GM12878 (cell line): ENCODE measurements at regions not wholly inside any gene's neighbourhood (a gene's known extent, or its start where the extent isn't known, plus 50 kb on each side); places are given as distances from the start of the nearest gene placed in this dataset.

Experiments
- CREM ChIP-seq: IDR thresholded peaks from 2 replicates; pipeline ENCODE4 v1.6.1; 2014; ENCODE audit warnings: antibody characterized with exemption, low read depth
- CTCF ChIP-seq, 3 experiments: IDR thresholded peaks in 2 of 3; conservative IDR thresholded peaks in 1 of 3; 2 replicates each; pipeline ENCODE4 v1.5.1; 2011; ENCODE audit warnings: low read depth in 3 of 3, low read length in 3 of 3, mild to moderate bottlenecking in 3 of 3, control low read depth in 2 of 3, moderate library complexity in 2 of 3, inconsistent platforms in 1 of 3, mixed read lengths in 1 of 3; ENCODE audit not compliant: control insufficient read depth in 2 of 3, insufficient read depth in 1 of 3; ENCODE audit errors: extremely low read depth in 1 of 3
- EZH2 ChIP-seq: IDR thresholded peaks from 2 replicates; pipeline ENCODE4 v1.6.1; 2012; ENCODE audit warnings: low read depth, mild to moderate bottlenecking, control low read depth, inconsistent platforms, low read length, borderline replicate concordance; ENCODE audit not compliant: control insufficient read depth
- LARP7 ChIP-seq: fragments of 450-650 bp; IDR thresholded peaks from 2 replicates; pipeline ENCODE4 v1.6.1; 2017; ENCODE audit warnings: mild to moderate bottlenecking
- POLR2A ChIP-seq: IDR thresholded peaks from 2 replicates; pipeline ENCODE4 v1.6.1; 2011; ENCODE audit warnings: low read depth, mild to moderate bottlenecking, low read length
- SMAD5 ChIP-seq: IDR thresholded peaks from 2 replicates; pipeline ENCODE4 v1.6.1; 2016; ENCODE audit warnings: antibody characterized with exemption, low read depth
- ZNF384 ChIP-seq: IDR thresholded peaks from 2 replicates; pipeline ENCODE4 v1.6.1; 2012; ENCODE audit warnings: low read depth, mild to moderate bottlenecking, low read length, improper control_type of control experiment, borderline replicate concordance

GRCh38 chr11:116282481-116282880 is 490.3 kb downstream of the BUD13 start:
- TF ChIP-seq POLR2A = no peak
- no peak for TF ChIP-seq CTCF (IDR thresholded peaks at IDR 0.05 in 2 of 3, conservative IDR thresholded peaks at IDR 0.05 in 1 of 3; ENCODE audit: control insufficient read depth in 2 of 3, extremely low read depth in 1 of 3, insufficient read depth in 1 of 3, low read depth in 3 of 3, low read length in 3 of 3)
- no peak for TF ChIP-seq ZNF384
- no peak for TF ChIP-seq SMAD5
- no peak for TF ChIP-seq CREM
- no peak for TF ChIP-seq LARP7
- no peak for TF ChIP-seq EZH2
